Glutamatergic neuron (in vitro differentiated cells): ENCODE measurements at regions not wholly inside any gene's neighbourhood (a gene's known extent, or its start where the extent isn't known, plus 50 kb on each side); places are given as distances from the start of the nearest gene placed in this dataset.

Source experiments
- DNase-seq: peaks from one replicate; pipeline ENCODE4 v3.0.0; 2022
- H3K27ac Mint-ChIP-seq: one replicate; pipeline ENCODE4 v1.8.0; 2020; ENCODE audit warnings: mild to moderate bottlenecking, mixed read lengths, inconsistent platforms; ENCODE audit not compliant: unreplicated experiment
- H3K27me3 Mint-ChIP-seq: one replicate; pipeline ENCODE4 v1.8.0; 2020; ENCODE audit warnings: mild to moderate bottlenecking, moderate library complexity, mixed read lengths, inconsistent platforms; ENCODE audit not compliant: unreplicated experiment
- H3K36me3 Mint-ChIP-seq: one replicate; pipeline ENCODE4 v1.8.0; 2020; ENCODE audit warnings: mild to moderate bottlenecking, mixed read lengths, inconsistent platforms; ENCODE audit not compliant: unreplicated experiment
- H3K4me1 Mint-ChIP-seq: one replicate; pipeline ENCODE4 v1.8.0; 2020; ENCODE audit warnings: mild to moderate bottlenecking, low read depth, mixed read lengths, inconsistent platforms; ENCODE audit not compliant: unreplicated experiment
- H3K4me3 Mint-ChIP-seq: one replicate; pipeline ENCODE4 v1.8.0; 2020; ENCODE audit warnings: mild to moderate bottlenecking, mixed read lengths, inconsistent platforms; ENCODE audit not compliant: unreplicated experiment
- H3K9me3 Mint-ChIP-seq: one replicate; pipeline ENCODE4 v1.8.0; 2020; ENCODE audit warnings: mild to moderate bottlenecking, moderate library complexity, mixed read lengths, inconsistent platforms; ENCODE audit not compliant: unreplicated experiment
- TF ChIP-seq, protein P1 (sequence below): fragments of 200-600 bp; sonication (generic); IDR thresholded peaks from one replicate; pipeline ENCODE4 v1.5.0; 2021; ENCODE audit not compliant: partially characterized antibody, unreplicated experiment

GRCh38 chr11:112725636-112726035, 235.6 kb upstream of the NCAM1 start:
- Mint-ChIP-seq H3K27ac (no peak overlapping the region), H3K4me3 (no peak overlapping the region), H3K9me3 (no peaks in the 10 kb centered on the region), H3K27me3 (peaks cover 4% of the 10 kb centered on the region), H3K36me3 (no peaks in the 10 kb centered on the region), H3K4me1 (peaks cover 3% of the 10 kb centered on the region)
- DNase-seq: no peak
- TF ChIP-seq, protein P1, sequence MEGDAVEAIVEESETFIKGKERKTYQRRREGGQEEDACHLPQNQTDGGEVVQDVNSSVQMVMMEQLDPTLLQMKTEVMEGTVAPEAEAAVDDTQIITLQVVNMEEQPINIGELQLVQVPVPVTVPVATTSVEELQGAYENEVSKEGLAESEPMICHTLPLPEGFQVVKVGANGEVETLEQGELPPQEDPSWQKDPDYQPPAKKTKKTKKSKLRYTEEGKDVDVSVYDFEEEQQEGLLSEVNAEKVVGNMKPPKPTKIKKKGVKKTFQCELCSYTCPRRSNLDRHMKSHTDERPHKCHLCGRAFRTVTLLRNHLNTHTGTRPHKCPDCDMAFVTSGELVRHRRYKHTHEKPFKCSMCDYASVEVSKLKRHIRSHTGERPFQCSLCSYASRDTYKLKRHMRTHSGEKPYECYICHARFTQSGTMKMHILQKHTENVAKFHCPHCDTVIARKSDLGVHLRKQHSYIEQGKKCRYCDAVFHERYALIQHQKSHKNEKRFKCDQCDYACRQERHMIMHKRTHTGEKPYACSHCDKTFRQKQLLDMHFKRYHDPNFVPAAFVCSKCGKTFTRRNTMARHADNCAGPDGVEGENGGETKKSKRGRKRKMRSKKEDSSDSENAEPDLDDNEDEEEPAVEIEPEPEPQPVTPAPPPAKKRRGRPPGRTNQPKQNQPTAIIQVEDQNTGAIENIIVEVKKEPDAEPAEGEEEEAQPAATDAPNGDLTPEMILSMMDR: no peak

DNA sequence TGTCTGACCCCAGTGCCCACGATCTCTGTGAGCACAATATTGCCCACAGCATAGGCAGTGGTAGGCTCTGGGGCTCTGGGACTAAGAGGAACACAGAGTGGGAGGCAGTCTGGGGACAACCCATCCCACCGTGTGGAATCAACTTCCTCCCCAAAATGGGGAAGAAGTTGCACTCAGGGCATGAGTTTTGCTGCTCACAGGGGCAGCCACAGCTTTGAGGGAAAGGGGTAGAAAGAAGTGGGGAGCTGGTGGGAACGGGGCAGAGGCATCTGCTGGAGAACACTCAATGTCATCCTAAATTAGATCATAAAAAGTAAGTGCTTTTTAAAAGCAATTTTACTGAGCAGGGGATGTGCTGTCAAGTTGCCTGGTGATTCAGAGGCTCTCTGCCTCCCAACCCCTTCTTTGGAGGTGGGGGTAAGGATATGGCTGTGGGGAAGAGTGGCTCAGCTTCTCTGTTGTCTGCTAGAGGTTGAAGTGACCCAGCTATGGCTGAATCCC, 233.8 kb upstream of the NCAM1 start:
- Mint-ChIP-seq H3K36me3 (no peaks in the 10 kb centered on the region), H3K27me3 (peaks cover 4% of the 10 kb centered on the region), H3K4me3 (no peak overlapping the region), H3K4me1 (peaks cover 3% of the 10 kb centered on the region), H3K27ac (no peak overlapping the region), H3K9me3 (no peaks in the 10 kb centered on the region)
- no peak for DNase-seq
- TF ChIP-seq, protein P1: no peak

DNA sequence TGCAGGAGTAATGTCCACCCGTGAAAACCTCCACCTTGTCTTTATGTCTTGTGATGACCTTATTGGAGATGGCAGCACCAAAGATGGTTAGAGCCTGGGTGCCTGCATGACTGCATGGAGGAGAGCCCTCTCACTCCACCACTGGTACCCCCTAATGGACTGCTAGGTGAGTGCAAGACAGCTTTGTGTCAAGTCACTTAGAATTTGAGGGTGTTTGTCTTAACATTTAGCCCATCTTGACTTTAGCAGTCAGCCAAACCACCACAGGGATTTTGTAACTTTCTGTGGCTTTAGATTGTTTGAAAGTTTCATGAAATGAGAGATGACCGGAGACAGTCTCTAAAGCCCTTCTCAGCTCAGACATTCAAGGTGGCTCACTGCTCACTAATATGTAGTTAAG, 232.9 kb upstream of the NCAM1 start:
- Mint-ChIP-seq H3K4me1 (peaks cover 3% of the 10 kb centered on the region), H3K36me3 (no peaks in the 10 kb centered on the region)

DNA sequence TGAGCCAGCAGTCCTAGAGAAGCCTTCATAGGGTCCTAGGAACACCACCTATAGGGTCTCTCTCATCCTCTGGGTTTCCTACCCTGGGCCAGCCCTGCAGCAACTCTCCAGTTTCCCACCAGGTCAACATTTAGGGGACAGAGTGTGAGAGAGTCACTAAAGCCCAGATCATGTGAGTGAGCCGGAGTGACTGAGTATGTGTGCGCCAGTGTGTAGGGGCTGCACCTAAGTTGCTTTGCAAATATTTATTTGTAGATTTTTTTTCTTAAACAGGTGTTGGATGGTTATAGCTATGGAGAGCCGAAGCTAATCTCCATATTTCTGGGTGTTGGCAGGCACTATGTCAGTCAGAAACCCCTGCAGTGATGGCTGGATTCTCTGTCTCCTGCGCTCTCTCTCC, 232.5 kb upstream of the NCAM1 start:
- no peaks in the 10 kb centered on the region for H3K9me3 Mint-ChIP-seq
- peaks cover 1% of the 10 kb centered on the region for H3K27me3 Mint-ChIP-seq

More for the DNA sequence above, 232.9 kb upstream of the NCAM1 start:
- Mint-ChIP-seq H3K27me3 (peaks cover 1% of the 10 kb centered on the region), H3K4me3 (no peak overlapping the region), H3K9me3 (no peaks in the 10 kb centered on the region), H3K27ac (no peak overlapping the region)
- no peak for DNase-seq
- TF ChIP-seq, protein P1: no peak

GRCh38 chr11:112730591-112730990, 230.6 kb upstream of the NCAM1 start:
- no peak for DNase-seq
- TF ChIP-seq, protein P1: no peak
- H3K36me3 Mint-ChIP-seq: no peaks in the 10 kb centered on the region
- no peak overlapping the region for H3K4me3 Mint-ChIP-seq
- H3K27ac Mint-ChIP-seq: no peak overlapping the region
- peaks cover 1% of the 10 kb centered on the region for H3K27me3 Mint-ChIP-seq
- peaks cover under 1% of the 10 kb centered on the region for H3K9me3 Mint-ChIP-seq
- H3K4me1 Mint-ChIP-seq: peaks cover under 1% of the 10 kb centered on the region

More for the DNA sequence above, 232.5 kb upstream of the NCAM1 start:
- TF ChIP-seq, protein P1: no peak
- Mint-ChIP-seq H3K4me1 (peaks cover 3% of the 10 kb centered on the region), H3K27ac (no peak overlapping the region), H3K36me3 (no peaks in the 10 kb centered on the region), H3K4me3 (no peak overlapping the region)
- DNase-seq: no peak
